ENCODE measurements at regions not wholly inside any gene's neighbourhood (a gene's known extent, or its start where the extent isn't known, plus 50 kb on each side); places are given as distances from the start of the nearest gene placed in this dataset.

- Histone ChIP-seq H3K36me3 (ENCODE audit: insufficient read depth, low read length, poor library complexity, severe bottlenecking) (no peaks in the 10 kb centered on the region), H3K4me3 (ENCODE audit: low read depth, low read length, poor library complexity, severe bottlenecking) (no peak overlapping the region), H3K4me1 (ENCODE audit: insufficient read depth, low read length, poor library complexity, severe bottlenecking) (no peaks in the 10 kb centered on the region), H3K27ac (ENCODE audit: low read depth, low read length, poor library complexity, severe bottlenecking) (no peak overlapping the region), H3K27me3 (replicated peaks; ENCODE audit: insufficient read depth, low read depth, low read length, poor library complexity) (no peaks in the 10 kb centered on the region), H3K9me3 (ENCODE audit: low read depth, low read length, poor library complexity, severe bottlenecking) (no peaks in the 10 kb centered on the region)
- no peak for DNase-seq (ENCODE audit: low spot score)
- ChIA-PET POLR2A (ENCODE audit: low non-redundant PET) (no interaction called here), CTCF (no interaction called here)
- no TSS peak for BruUV-seq (replicated peaks)
- no peak for TF ChIP-seq EZH2 (IDR thresholded peaks at IDR 0.05; ENCODE audit: borderline replicate concordance, low read depth, low read length, poor library complexity, severe bottlenecking)
- TF ChIP-seq, protein P1, sequence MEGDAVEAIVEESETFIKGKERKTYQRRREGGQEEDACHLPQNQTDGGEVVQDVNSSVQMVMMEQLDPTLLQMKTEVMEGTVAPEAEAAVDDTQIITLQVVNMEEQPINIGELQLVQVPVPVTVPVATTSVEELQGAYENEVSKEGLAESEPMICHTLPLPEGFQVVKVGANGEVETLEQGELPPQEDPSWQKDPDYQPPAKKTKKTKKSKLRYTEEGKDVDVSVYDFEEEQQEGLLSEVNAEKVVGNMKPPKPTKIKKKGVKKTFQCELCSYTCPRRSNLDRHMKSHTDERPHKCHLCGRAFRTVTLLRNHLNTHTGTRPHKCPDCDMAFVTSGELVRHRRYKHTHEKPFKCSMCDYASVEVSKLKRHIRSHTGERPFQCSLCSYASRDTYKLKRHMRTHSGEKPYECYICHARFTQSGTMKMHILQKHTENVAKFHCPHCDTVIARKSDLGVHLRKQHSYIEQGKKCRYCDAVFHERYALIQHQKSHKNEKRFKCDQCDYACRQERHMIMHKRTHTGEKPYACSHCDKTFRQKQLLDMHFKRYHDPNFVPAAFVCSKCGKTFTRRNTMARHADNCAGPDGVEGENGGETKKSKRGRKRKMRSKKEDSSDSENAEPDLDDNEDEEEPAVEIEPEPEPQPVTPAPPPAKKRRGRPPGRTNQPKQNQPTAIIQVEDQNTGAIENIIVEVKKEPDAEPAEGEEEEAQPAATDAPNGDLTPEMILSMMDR (conservative IDR thresholded peaks at IDR 0.05; ENCODE audit: low read depth, low read length): no peak
- intact Hi-C loops (cut with micrococcal nuclease; ENCODE audit: unreplicated experiment): loop anchor here (2.0 to 5.0 kb wide), 3 partner anchors 17 to 44 kb away; no protein-coding TSS in a partner anchor
Measured at GRCh38 chr12:39071611-39072010, 166.2 kb upstream of the CPNE8 start.

DNA sequence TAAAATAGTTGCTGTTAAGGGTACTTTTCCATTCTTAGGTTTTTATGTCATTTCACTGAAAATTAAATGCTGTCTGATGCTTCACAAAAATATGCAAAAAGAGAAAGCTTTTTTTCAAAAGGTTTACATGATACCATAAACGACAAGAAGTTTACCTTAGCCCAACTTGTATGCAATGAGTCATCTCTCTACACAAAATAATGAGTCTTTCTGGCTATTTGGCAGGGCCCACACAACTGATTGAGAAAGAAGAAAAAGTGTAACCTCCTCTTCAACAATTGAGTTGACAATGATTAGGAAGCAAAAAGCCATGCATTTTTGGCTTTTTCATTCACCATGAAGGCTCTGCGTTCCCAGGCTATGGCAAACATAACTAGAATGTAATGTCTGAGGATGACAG lies 165.4 kb upstream of the CPNE8 start:
- BruUV-seq (replicated peaks): no TSS peak
- Histone ChIP-seq H3K4me3 (ENCODE audit: low read depth, low read length, poor library complexity, severe bottlenecking) (no peak overlapping the region), H3K27ac (ENCODE audit: low read depth, low read length, poor library complexity, severe bottlenecking) (no peak overlapping the region), H3K27me3 (replicated peaks; ENCODE audit: insufficient read depth, low read depth, low read length, poor library complexity) (no peaks in the 10 kb centered on the region), H3K9me3 (ENCODE audit: low read depth, low read length, poor library complexity, severe bottlenecking) (no peaks in the 10 kb centered on the region), H3K36me3 (ENCODE audit: insufficient read depth, low read length, poor library complexity, severe bottlenecking) (no peaks in the 10 kb centered on the region), H3K4me1 (ENCODE audit: insufficient read depth, low read length, poor library complexity, severe bottlenecking) (no peaks in the 10 kb centered on the region)
- intact Hi-C loops (cut with micrococcal nuclease; ENCODE audit: unreplicated experiment): loop anchor here (2.0 to 5.0 kb wide), 3 partner anchors 18 to 43 kb away; no protein-coding TSS in a partner anchor
- ChIA-PET POLR2A (ENCODE audit: low non-redundant PET) (no interaction called here), CTCF (no interaction called here)
- TF ChIP-seq EZH2 (IDR thresholded peaks at IDR 0.05; ENCODE audit: borderline replicate concordance, low read depth, low read length, poor library complexity, severe bottlenecking): no peak
- TF ChIP-seq, protein P1 (conservative IDR thresholded peaks at IDR 0.05; ENCODE audit: low read depth, low read length): no peak
- DNase-seq (ENCODE audit: low spot score): no peak

- intact Hi-C loops (cut with micrococcal nuclease; ENCODE audit: unreplicated experiment): loop anchor here (10.0 kb wide), 1 partner anchor 219 kb away; no protein-coding TSS in a partner anchor
- CTCF ChIA-PET: no interaction called here
- DNase-seq (ENCODE audit: low spot score): no peak
- Histone ChIP-seq H3K27me3 (replicated peaks; ENCODE audit: insufficient read depth, low read depth, low read length, poor library complexity) (no peaks in the 10 kb centered on the region), H3K4me1 (ENCODE audit: insufficient read depth, low read length, poor library complexity, severe bottlenecking) (peaks cover 4% of the 10 kb centered on the region), H3K36me3 (ENCODE audit: insufficient read depth, low read length, poor library complexity, severe bottlenecking) (no peaks in the 10 kb centered on the region), H3K9me3 (ENCODE audit: low read depth, low read length, poor library complexity, severe bottlenecking) (no peaks in the 10 kb centered on the region), H3K27ac (ENCODE audit: low read depth, low read length, poor library complexity, severe bottlenecking) (no peak overlapping the region), H3K4me3 (ENCODE audit: low read depth, low read length, poor library complexity, severe bottlenecking) (no peak overlapping the region)
- TF ChIP-seq, protein P1 (conservative IDR thresholded peaks at IDR 0.05; ENCODE audit: low read depth, low read length): no peak
- TF ChIP-seq EZH2 (IDR thresholded peaks at IDR 0.05; ENCODE audit: borderline replicate concordance, low read depth, low read length, poor library complexity, severe bottlenecking): no peak
- no TSS peak for BruUV-seq (replicated peaks)
- POLR2A ChIA-PET (ENCODE audit: low non-redundant PET): no interaction called here
Measured at GRCh38 chr12:39065455-39065854, 160.1 kb upstream of the CPNE8 start.
